ENCODE measurements at regions not wholly inside any gene's neighbourhood (a gene's known extent, or its start where the extent isn't known, plus 50 kb on each side); places are given as distances from the start of the nearest gene placed in this dataset.

DNA sequence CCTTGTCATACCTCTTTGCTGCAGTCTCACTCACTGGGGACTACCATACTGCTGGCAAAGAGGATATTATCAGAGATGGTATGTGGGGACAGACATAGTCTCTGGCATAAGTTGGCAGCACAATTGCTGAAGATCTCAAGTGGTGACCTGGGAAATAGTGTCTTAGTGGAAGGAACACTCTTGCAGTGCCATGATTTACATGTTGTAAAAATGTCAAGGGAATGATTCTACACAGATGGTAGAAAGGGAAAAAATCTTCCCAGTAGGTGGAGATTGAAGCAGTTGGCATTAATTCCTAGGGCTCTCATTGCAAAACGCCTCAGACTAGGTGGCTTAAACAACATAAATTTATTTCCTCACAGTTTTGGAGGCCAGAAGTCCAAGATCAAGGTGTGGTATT lies 662.2 kb downstream of the DHX35 start:
- TF ChIP-seq, protein P1, sequence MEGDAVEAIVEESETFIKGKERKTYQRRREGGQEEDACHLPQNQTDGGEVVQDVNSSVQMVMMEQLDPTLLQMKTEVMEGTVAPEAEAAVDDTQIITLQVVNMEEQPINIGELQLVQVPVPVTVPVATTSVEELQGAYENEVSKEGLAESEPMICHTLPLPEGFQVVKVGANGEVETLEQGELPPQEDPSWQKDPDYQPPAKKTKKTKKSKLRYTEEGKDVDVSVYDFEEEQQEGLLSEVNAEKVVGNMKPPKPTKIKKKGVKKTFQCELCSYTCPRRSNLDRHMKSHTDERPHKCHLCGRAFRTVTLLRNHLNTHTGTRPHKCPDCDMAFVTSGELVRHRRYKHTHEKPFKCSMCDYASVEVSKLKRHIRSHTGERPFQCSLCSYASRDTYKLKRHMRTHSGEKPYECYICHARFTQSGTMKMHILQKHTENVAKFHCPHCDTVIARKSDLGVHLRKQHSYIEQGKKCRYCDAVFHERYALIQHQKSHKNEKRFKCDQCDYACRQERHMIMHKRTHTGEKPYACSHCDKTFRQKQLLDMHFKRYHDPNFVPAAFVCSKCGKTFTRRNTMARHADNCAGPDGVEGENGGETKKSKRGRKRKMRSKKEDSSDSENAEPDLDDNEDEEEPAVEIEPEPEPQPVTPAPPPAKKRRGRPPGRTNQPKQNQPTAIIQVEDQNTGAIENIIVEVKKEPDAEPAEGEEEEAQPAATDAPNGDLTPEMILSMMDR (conservative IDR thresholded peaks at IDR 0.05; ENCODE audit: low read length), result no peak
- TF ChIP-seq EZH2phosphoT487 (IDR thresholded peaks at IDR 0.05; ENCODE audit: borderline replicate concordance), result no peak
